ENCODE measurements at regions not wholly inside any gene's neighbourhood (a gene's known extent, or its start where the extent isn't known, plus 50 kb on each side); places are given as distances from the start of the nearest gene placed in this dataset.
"Not testable (repeated sequence)": the region's sequence is repeated elsewhere in the genome, so short reads cannot be mapped to it uniquely, and the experiment has no call there.

GRCh38 chr7:81273601-81274397 is 354.9 kb upstream of the SEMA3C start:
- DNase-seq, result no peak

DNA sequence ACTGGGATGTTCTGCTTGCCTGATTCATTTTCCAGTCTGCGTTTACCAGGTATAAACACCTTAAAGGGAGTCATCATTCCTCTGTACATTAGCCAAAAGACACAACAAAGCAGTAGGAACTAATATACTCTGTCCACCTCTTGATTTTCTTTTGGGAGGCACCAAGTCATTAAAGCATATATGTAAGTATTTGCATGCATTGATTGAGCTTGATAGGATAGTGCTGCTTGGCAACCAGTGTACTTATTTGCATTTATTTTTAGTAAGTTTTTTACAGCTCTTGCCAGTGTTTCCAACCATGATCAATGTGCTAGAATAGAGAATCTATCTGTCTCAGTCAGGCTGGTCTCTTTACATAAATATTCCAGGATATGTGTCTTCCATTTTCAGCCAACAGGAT is 353.3 kb upstream of the SEMA3C start:
- no peak for DNase-seq

DNA sequence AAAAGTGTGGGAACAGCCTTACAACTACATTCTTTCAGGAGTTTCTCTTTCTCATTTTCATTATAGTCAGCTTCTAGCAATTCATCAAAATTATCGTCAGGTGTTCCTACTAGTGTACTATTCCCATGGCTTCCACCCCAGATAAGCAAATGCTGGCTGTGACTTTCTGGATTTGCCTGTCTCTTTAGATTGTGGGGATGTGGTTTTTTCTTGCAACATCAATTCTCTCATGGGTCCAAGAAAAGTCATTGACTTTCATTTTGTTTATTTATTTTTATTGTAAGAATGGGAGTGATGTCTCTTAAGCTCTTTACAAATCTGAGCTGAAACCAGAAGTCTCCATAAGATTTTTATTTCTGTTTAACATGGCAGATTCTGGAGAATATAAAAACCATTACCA is 349.7 kb upstream of the SEMA3C start:
- no peak for DNase-seq

- DNase-seq, result no peak
These were observed 348.7 kb upstream of the SEMA3C start for GRCh38 chr7:81267508-81267907.

DNA sequence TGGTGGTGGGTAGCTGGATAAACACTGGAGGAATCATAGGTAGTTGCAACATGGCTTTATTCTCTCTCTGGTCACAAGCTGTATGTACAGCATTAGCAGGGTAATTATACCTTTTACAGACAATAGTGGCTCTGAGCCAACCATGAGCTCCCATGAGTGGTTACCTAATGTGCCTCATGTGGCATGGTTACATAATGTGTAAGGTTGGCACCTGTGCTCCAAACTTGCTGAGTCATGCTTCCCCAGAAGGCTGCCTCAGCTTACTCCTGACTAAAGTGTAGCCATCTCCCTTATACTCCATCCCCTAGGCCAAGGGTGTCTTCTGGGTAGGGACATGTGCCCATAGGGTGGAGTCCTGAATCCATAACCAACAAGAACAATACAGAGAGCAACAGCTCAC is 345.3 kb upstream of the SEMA3C start:
- no peak for DNase-seq

DNA sequence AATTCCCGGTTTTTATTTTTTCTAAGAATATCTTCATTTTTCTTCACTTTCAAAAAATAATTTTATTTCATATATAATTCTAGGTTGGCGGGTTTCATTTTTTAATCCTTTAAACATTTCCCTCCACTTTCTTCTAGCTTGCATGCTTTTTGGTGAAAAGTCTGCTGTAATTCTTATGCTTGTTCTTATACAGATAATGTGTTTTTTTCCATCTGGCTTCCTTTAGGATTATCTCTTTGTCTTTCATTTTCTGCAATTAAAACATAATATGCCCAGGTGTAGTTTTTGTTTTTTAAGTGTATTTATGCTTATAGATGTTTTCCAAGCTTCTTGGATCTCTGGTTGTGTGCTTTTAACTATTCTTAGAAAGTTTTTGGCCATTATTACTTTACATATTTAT is 341.3 kb upstream of the SEMA3C start:
- DNase-seq, result no peak

GRCh38 chr7:81256991-81257390 is 338.1 kb upstream of the SEMA3C start:
- no peak for DNase-seq

DNA sequence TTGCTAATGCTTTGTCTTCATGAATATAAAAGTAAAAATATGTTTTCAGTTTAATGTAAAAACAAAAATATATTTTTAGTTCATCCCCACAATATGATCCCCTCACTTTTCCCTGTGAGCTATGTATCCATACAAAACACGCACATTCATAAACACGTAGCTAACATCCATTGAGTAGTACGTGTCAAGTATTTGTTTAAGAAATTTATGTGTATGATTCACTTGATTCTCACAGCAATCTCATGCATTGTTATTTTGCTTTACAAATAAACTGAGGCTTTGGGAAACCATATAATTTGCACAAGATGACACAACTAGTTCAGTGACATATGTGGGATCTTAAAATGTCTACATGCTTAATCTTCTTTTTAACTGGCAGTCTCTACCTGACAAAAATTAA is 329.6 kb upstream of the SEMA3C start:
- DNase-seq, result no peak

DNA sequence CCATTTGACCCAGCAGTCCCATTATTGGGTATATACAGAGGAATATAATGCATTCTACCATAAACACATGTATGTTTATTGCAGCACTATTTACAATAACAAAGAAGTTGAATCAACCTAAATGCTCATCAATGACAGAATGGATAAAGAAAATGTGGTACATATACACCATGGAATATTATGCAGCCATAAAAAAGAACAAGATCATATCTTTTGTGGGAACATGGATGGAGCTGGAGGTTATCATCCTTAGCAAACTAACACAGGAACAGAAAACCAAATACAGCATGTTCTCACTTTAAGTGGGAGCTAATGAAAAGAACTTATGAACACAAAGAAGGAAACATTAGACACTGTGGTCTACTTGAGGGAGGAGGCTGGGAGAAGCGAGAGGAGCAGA is 328.5 kb upstream of the SEMA3C start:
- DNase-seq, result not testable (repeated sequence)

GRCh38 chr7:81245353-81245752 is 326.5 kb upstream of the SEMA3C start:
- no peak for DNase-seq

DNA sequence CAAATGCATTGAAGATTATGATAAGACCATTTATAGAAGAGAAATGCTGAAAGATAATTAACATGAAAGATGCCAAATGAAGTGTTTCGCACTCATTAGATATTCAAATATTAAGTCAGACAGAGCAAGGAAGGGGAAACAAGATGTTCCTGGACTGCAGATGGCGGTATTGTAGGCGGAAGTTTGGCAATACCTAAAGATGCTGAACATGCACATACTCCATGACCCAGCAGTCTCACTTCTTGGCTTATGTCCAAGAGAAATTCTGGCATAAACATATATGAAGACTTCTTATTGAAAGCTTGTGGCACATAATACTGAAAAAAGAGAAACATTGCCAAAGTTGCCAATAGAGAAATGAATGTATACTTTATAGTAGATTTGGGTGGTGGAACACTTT is 325.4 kb upstream of the SEMA3C start:
- DNase-seq, result no peak

GRCh38 chr7:81236560-81236959 is 317.7 kb upstream of the SEMA3C start:
- DNase-seq, result no peak

DNA sequence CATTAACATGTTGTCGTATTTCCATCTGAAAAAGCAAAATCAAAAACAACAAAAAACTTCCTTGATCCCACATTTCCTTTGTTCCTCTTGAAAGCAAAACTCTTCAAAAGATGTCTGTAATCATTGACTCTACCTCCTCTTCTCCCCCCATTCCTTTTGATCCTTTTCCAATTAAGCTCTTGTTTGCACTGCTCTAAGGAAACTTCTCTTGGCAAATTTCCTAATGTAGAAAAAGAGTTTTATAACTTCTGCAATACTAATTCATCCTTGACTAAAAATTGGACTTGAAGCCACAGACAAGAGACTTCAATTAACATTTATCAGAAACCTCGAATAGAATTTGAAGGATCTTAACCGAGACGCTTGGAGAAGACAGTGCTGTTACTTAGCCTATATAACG is 317.1 kb upstream of the SEMA3C start:
- DNase-seq, result no peak

DNA sequence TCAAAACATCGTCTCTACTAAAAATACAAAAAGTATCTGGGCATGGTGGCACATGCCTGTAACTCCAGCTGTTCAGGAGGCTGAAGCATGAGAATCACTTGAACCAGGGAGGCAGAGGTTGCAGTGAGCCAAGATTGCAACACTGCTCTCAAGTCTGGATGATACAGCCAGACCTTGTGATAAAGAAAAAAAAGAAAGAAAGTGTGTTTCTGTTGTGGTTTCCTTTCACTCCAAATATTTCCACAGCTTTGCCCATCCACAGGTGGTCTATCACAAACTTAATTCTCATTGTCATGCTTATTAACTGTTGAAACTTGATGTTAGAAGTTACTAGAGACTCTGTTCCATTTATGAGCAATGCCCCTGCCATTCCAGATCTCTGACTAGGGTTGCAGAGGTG is 316.0 kb upstream of the SEMA3C start:
- DNase-seq, result no peak

- DNase-seq, result no peak
These were observed 314.5 kb upstream of the SEMA3C start for GRCh38 chr7:81233208-81233940.

DNA sequence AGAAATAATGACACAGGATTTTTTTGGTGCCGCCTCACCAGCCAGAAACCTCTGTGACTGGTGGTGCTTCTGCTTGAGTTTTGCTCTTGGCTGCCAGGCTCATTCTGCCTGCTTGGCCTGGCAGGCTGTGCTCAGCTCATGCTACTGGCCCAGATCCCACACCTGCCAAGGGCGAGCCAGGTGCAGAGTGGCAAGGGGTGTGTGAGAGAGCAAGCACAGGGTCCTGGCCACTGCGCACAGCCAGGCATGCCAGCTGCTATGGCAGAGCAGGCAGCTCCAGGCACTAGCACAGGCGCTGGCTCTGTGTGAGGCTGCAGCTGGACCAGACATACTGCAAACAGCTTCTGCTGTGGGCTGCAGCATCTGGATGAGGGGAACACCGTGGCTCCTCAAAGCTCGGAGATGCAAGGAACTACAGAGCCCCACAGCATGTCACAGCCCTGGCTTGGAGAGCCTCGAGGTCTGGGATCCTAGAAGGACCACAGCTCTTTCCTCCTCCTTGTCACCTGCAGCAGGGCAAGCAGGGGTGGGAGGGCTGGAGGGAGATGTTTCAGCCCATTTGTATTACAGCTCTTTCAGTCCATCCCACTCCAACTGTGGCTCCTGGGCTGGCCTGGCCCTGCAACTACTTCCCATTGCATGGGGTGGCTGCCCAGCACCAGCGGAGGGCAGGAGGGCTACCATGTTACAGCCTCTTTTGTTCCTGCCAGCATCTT is 313.4 kb upstream of the SEMA3C start:
- DNase-seq, result no peak

- no peak for DNase-seq
These were observed 312.5 kb upstream of the SEMA3C start for GRCh38 chr7:81231301-81231838.

GRCh38 chr7:81226234-81226633 is 307.4 kb upstream of the SEMA3C start:
- DNase-seq, result no peak

GRCh38 chr7:81222692-81223091 is 303.8 kb upstream of the SEMA3C start:
- DNase-seq, result not testable (repeated sequence)

DNA sequence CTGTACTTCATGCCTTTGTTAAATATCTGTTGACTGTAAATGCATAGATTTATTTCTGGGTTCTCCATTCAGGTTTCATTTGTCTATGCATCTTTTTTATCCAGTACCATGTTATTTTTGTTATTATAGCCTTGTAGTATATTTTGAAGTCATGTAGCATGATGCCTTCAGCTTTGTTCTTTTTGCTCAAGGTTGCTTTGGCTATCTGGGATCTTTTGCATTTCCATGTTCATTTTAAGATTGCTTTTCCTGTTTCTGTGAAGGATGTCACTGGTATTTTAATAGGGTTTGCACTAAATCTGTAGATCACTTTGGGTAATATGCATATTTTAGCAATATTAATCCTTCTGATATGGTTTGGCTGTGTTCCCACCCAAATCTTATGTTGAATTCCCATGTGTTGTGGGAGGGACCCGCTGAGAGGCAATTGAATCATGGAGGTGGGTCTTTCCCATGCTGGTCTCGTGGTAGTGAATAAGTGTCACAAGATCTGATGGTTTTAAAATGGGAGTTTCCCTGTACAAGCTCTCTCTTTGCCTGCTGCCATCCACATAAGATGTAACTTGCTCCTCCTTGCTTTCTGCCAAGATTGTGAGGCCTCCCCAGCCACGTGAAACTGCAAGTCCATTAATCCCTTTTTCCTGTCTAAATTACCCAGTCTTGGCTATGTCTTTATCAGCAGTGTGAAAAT is 302.8 kb upstream of the SEMA3C start:
- DNase-seq, result no peak

GRCh38 chr7:81218480-81219106 is 299.7 kb upstream of the SEMA3C start:
- DNase-seq, result no peak

DNA sequence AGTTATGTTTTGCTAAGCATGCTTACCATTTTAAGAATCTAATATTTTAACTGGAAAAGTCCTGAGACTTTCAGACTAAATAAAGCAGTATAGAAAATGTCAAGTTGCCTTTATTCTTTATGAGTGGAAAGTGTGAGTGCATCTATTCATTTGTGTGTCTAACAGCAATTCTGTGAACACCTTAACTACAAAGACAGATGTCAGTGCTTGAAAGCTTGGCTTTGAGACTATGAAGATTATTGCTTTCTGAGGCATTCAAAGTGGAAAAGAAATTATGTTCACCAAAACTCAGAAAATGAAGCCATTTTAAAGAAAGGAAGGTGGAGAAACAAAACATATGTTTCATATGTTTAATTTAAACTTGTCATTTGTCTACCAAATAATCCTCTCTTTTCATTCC is 294.5 kb upstream of the SEMA3C start:
- DNase-seq, result no peak

GRCh38 chr7:81211934-81212320 is 293.1 kb upstream of the SEMA3C start:
- DNase-seq, result no peak
